ENCODE measurements at regions not wholly inside any gene's neighbourhood (a gene's known extent, or its start where the extent isn't known, plus 50 kb on each side); places are given as distances from the start of the nearest gene placed in this dataset.
"Not testable (repeated sequence)": the region's sequence is repeated elsewhere in the genome, so short reads cannot be mapped to it uniquely, and the experiment has no call there.

DNA sequence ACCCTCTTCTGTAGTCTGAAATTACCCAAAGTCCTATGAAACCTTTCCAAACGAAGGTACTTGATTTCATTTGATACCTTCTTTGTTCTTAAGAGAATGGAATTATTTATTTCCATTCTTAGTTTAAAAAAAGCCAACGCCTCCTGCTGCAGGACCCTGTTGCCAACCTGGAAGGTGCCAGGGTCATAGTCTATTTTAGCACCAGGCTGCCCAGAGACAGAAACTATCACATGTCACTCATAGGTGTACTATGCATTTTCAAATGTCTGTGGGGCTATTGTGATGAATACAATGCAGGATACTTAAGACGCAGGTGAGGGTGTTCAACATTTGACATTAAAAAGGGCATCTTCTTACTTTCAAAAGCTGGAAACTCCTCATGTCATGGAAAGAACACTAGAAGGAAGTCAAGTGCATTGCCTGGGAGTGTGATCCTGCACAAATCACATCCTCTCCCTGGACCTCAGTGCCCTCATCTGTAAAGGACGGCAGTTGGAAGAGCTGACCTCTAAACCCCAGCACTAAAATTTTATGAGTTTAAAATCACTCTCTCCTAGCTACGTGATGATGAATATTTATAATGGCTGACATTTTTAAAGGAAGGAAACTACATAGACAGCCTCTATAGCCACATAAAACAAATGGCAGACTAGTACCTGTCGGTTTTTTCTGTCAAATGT lies 107.3 kb upstream of the SYT6 start:
- FAIRE-seq = no peak

DNA sequence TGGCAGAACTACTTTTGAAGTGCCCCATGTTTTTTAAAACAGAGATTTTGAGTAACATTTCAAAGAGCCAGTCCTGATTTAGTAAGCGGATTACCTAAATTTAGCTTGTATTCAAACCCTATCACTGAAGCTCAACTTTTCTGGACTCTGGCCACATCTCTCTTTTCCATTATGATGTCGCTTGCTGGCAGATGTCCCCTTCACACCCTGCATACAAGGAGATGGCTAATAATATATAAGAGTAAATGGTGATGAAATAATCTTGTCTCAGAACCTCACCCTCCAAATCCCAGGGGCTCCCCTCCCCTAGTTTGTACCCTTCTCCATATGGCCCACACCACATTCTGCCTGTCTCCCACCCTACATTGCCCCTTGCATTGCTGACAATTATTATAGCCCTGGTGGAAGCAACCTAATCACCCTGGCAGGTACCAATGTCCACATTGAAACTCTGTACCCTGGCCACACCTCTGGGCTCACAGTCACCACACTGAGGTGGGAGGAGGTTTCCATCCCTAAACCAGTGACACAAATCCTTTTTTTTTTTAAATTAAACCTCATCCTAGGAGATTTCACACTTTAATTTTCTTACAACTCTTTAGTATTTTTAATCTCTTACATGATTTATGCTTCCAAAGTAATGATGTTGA lies 106.0 kb upstream of the SYT6 start:
- no peak for FAIRE-seq

DNA sequence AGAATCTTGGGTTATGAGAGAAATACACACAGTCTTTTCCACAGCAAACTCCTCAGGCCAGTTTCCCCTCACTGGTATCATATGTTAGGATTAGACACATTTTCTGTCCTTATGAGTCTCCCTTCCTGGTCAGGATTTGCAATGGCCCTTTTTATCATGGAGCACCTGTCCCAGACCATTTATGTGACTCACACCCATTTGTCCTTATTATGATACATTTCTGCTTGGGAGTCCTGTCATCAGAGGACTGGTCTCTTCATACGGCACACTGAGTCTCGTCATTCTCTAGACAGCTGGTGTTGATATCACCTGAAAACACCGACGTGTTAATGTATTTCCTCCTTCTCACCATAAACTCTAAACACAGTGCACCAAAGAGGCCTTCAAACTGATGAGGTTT lies 105.0 kb upstream of the SYT6 start:
- FAIRE-seq = no peak

DNA sequence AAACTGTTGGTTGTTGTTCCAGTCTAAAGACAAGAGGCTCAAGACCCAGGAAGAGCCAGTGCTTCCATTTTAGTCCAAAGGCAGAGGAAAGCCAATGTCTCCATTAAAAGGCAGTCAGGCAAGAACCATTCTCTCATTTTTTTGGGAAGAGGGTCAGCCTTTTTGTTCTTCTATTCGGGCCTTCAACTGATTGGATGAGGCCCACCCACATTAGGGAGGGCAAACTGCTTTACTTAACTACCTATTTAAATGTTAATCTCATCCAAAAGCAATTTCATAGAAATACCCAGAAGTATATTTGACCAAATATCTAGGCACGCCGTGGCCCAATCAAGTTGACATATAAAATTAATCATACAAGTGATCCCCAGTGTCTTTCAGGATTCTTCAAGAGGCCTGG lies 104.4 kb upstream of the SYT6 start:
- no peak for FAIRE-seq

DNA sequence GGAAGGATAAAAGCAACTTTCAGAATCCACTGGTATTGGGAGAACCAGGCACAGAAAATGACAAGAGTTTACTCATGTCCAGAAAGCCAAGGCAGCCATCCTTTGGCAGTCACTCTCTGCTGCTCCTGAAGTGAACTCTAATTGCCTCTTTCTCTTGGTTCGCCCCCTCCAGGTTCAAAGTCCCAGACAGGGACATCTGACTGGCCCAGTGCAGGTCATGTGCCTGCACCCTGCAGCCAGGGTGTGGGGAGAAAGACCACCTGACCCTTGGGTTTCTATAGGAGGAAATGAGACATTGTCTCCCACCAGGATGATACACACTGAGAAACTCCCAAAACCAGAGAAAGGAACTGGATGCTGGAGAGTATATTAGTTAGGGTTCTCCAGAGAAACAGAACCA lies 103.9 kb upstream of the SYT6 start:
- FAIRE-seq = no peak

DNA sequence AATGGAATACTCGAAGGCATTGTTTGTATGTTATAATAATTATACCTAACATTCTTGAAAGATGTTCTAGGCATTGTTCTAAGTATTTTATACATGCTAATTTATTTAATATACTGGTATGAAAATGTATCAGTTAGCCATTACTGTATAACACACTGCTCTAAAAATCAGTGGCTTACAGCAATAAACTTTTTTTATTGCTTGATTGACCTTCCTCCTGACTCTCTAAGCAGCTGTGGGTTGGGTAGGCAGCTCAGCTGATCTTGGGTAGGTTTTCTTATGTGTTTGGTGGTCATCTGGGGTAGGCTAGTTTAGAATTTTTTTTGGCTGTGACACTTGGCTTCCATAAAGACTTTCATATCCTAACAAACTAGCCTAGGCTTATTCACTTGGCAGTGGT lies 100.2 kb upstream of the SYT6 start:
- no peak for FAIRE-seq

DNA sequence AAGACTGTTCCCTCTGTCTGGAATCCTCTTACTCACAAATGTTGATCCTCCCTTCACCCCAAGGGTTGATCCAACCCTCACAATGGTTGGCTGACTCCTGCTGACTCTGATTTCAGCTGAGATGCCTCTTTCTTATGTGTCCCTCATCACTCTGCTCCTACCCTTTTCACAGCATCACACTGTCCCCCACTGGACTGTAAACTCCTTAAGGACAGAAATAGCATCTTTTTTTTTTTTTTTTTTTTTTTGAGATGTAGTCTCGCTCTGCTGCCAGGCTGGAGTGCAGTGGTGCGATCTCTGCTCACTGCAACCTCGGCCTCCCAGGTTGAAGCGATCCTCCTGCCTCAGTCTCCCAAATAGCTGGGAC lies 97.9 kb upstream of the SYT6 start:
- FAIRE-seq = no peak

DNA sequence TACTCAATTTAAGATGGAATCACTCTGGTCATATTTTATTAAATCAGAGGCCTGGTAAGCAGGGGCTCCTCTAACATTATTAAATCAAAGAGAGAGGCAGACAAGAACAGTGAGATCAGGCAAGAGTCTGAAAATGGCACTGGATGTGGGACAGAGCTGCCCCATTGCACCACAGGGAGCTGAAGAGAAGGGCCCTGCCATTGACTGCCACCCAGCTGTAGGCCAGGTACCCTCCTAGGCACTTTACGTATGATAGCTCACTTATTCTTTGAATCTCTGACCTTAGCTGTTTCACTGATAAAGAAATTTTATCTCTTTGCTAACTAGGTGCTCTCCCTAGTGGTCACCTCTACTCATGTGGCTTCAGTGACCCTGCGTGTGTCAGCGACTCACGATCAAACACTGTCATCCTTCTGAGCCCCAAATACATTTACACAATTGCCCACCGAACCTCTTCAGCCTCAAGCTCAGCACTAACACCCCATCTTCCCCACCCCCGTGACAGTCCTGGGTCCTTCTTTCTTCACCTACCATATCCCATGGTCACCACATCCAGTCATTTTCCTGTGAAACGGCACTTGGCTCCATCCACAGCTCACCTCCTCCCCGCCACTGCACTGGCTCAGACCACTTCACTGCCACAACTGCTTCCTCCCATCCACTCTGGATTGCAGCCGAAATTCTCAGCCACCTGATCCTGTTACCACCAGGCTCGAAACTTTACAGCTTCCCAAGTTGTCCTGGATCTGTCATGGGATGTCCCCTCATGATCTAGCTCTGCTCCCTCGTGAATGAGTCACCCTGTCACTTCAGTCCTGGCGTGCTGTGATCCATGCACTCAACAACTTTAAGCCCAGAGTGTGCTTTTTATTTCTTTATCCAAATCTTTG lies 97.3 kb upstream of the SYT6 start:
- no peak for FAIRE-seq

DNA sequence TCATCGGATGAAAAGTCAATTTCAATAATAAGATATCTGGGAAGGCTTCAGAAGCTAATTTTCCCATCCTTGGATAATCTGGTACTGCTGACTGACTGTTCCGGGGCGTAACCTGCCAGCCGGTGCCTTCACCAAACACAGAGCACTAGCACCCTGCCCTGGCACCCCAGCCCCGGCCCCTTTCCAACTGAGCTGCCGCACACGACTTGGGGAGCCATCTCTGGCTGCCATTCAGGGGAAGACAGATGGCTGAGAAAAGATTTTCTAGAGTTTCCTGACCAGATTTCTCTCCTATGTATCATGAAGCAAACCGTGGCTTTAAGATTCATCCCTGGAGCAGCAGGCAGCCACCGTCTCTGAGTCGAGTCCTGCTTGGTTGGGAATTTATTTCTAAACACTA lies 96.0 kb upstream of the SYT6 start:
- FAIRE-seq = no peak

DNA sequence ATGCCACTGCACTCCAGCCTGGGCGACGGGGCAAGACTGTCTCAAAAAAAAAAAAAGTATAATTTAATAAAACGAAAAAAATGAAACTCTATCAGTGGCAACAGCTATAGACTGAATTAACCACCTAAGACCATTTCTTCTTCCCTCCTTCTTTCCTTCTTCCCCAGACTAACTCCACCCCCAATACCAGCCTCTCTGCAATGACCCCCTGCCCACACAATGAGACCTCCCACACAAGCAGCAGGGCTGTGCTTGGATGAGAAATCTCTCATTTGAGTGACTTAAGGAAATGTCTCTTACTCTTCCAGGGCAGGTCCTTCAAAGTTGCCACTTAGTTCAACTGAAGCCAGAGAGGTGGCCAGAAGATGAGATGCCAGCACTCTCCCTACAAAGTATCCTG lies 94.5 kb upstream of the SYT6 start:
- FAIRE-seq = no peak

DNA sequence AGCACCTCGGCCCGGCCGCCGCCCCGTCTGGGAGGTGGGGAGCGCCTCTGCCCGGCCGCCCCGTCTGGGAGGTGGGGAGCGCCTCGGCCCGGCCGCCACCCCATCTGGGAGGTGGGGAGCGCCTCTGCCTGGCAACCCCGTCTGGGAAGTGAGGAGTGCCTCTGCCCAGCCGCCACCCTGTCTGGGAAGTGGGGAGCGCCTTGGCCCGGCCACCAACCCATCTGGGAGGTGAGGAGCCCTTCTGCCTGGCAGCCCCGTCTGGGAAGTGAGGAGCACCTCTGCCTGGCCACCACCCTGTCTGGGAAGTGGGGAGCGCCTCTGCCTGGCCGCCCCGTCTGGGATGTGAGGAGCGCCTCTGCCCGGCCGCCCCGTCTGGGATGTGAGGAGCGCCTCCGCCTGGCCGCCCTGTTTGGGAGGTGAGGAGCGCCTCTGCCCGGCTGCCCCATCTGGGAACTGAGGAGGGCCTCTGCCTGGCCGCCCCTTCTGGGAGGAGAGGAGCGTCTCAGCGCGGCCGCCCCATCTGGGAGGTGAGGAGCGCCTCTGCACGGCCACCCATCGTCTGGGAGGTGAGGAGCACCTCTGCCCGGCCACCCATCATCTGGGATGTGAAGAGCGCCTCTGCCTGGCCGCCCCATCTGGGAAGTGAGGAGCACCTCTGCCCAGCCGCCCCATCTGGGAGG lies 89.0 kb upstream of the SYT6 start:
- FAIRE-seq = not testable (repeated sequence)

DNA sequence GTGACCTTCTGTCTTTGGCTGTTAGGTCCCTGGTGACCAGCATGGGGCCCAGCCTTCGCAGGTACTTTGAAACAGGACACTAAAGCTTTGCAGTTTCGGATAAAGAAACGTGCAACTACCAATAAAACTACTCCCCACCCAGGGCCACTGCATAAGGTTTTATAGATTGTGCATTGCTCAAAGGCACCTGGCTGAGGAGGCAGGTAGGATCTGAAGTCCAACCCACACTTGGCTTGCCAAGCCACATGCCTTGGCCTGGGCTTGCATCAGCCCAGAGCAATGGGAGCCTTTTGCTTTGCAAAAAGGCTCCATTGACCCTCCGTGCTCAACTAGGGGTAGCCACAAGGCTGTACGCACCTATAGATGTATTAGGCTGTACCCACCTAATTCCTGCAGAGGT lies 84.4 kb upstream of the SYT6 start:
- no peak for FAIRE-seq

DNA sequence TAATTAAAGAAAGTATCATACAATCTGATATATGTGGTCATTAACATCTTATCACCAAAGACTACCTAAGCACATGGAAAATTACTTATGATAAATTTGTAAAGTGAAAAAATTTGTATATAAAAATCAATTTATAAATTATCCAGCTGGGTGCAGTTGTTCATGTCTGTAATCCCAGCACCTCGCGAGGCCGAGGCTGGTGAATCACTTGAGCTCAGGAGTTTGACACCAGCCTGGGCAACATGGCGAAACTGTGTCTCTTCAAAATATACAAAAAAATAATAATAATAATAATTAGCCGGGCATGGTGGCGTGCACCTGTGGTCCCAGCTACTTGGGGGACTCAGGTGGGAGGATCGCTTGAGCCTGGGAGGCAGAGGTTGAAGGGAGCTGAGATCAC lies 82.8 kb upstream of the SYT6 start:
- FAIRE-seq = no peak

DNA sequence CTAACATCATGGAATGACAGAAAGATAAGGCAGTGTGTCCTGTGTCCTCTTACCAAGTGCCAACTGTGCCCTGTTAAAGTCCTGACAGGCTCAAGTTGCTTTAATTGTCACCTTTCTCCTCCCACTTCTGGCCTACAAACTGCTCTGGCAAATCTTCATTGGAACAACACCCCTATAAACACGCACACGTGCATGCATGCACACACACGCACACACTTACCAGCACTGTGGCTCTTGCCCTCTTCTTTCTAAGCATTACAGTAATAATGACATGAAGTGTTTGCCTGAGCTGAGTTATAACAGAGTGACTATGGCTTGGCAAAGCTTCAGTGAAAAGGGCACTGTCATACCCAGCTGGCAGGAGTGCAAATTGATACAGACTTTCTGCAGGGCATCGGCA lies 82.3 kb upstream of the SYT6 start:
- FAIRE-seq = no peak

DNA sequence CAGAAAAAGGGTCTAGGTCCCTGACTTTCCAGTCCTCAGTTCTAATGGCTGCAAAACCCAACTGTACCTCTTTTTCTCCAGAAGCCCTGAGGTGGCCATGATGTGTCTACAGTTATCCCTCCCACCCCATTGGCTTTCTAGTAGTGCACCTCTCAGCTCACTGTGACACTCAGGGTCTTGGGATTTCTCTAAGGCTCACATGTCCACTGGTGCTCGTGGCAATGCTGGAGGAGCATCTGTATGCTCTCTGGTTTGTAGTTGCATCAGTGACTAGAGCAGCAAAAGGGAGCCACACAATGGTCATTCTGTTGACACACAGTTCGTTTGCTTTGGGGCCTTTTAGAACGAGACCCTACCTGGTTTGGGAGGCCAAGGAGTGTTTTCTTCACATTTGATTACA lies 81.6 kb upstream of the SYT6 start:
- no peak for FAIRE-seq

DNA sequence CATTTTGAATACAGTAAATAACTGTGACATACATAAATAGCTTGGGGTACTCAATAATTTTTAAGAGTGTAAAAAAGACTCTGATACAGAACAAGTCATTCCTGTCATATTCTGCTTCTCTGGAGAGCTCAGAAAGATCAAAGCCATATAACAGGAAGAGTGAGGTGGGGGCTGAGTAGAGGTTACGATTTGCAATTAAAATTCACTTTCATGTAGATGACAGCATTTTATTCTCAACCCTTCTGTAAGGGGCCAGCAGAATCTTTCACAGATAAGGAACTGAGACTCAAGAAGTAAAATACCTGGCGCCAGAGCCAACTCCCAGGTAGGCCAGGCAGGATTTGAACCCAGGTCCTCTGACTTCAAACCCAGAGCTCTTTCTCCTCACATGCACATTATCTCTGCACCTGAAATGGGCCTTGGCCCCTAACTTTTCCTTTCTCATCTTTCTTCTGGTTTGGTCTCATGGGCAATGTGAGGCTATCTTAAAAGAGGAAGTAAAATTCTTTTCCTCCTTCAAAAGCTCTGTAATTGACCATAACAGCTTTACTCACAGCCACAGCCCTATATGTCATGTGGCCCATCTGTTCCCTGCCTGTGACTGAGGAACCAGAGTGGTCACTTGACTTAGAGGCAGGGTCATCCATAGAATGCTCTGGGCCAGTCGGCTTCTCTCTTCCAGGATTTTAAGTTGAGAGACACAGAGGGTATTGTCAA lies 80.9 kb upstream of the SYT6 start:
- no peak for FAIRE-seq

DNA sequence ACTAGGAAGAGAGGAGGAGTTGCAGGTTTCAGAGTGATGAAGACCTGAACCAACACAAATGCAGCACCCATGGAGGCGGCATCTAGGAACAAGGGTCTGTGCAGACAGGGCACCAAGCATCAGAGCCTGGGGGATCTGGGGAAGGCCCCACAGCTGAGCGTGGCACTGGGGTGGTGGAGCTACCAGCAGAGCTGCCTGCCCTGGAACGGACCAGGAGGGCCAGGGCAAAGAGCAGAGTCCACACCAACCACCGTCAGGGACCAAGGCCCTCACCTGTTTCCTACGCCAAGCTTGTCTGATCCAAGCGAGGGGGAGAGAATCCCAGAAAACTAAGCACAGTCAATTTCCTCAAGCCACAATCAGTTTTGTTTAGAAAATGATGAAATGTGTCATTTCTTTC lies 79.0 kb upstream of the SYT6 start:
- FAIRE-seq = no peak

DNA sequence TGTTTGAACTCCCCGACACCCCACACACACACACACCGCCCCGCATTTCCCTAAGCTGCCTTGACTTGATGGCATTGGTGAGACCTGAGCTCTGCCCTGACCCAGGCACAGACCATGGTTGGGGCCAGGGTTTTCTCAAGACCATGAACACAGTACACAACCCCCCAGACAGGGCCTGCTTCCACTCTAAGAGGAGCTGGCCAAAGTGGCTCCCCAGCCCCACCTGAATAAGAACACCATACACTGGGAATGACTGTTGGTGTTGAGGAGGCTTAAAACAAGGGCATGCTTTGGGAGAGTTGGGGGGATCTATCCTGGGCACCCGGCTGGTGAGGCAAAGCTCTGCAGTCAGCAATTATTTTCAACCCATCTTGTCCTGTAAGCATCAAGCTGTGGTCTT lies 77.6 kb upstream of the SYT6 start:
- no peak for FAIRE-seq

DNA sequence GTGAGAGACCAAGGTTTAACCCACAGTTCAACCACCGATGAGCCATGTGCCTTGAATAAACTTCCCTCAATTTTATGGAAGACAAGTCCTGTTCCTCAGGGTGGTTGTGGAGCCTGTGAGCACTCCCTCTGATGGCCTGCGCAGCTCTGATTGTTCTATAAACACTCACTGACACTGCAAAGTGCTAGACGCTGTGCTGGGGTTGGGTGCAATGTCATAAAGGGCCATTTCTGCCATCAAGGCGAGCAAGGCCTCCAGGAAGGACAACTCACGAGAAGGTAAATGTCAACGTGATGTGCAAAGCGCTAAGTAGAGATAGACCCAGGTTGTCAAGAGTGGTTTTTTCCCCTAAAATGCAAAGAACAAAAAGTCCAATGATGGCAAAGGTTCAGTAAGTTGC lies 75.7 kb upstream of the SYT6 start:
- FAIRE-seq = no peak

DNA sequence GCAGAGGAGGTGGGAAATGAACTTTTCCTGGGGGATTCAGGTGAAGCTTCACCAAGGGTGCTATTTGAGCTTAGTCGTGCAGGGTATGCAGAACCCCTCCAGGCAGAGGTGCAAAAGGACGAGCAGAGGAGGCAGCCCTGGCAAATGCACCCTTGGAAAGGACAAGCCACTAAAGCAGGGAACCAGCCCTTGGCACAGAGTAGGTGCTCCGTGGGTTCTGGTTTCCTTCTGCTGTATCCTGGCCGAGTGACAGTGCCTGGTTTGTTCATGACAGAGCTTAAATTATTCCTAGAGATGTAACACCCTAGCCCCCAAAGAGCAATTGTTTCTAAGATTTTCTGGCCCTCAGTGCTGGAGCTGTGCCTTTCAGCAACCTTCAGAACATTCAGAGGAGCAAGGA lies 73.4 kb upstream of the SYT6 start:
- FAIRE-seq = no peak

DNA sequence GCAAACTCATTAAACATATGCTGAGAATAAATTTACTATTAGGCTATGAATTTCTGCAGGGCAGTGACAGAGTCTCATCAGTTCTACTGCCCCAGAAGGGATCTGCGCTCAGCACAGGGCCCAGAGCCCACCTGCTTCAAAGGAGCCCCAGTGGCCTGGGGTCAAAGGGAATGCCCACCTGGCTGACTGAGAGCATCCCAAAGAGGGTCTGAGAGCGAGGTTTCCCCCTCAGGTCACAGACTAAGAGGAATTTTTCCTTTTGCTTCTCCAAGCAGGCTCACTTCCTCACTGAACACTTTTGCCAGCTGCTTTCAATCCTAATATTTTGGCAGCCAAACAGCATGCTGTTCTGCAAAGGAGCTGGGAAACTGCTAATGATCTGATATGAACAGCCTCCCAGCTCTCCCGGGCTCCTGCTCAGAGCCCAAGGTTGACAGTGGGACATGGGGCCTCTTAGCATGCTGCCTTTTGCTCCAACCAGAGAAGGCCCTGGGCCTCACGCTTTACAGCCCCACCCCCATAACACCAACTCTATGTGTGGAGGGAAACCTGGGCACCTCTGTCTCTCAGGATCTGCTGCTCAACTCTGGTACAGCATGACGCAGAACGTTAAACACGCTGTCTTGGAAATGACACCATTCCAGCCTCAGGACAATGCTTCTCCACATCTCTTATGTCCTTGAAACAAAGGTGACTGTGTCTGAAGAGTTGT lies 70.7 kb upstream of the SYT6 start:
- no peak for FAIRE-seq

DNA sequence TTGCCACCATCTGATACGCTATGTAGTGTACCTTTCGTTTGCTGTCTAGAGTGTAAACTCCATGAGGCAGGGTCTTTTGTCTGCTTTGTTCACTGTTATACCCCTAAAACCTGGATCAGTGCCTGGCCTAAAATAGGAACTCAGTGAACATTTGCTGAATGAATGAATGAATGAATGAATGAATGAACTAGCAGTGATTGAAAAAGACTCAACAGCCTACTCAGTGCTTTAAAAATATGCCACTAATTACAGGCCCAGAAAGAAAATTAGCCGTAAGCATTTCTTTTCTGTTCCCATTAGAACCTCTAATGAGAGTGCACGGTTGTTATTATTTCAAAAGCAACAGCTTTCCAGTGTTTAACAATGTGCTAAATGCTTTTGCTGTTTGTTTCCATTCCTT lies 69.3 kb upstream of the SYT6 start:
- no peak for FAIRE-seq

Measured in islet of Langerhans (tissue), 1 donor.